NCI-H460 (cell line): ENCODE measurements at regions not wholly inside any gene's neighbourhood (a gene's known extent, or its start where the extent isn't known, plus 50 kb on each side); places are given as distances from the start of the nearest gene placed in this dataset.
"Not testable (repeated sequence)": the region's sequence is repeated elsewhere in the genome, so short reads cannot be mapped to it uniquely, and the experiment has no call there.

ENCODE experiments used
- DNase-seq: peaks from one replicate; pipeline ENCODE4 v3.0.0-alpha.2; 2016; ENCODE audit warnings: low read depth; ENCODE audit errors: extremely low read depth

GRCh38 chr3:102676424-102676823 lies 241.6 kb downstream of the ZPLD1 start:
- no peak for DNase-seq

GRCh38 chr3:102682741-102683140 lies 247.9 kb downstream of the ZPLD1 start:
- DNase-seq, result no peak

GRCh38 chr3:102686792-102687191 lies 252.0 kb downstream of the ZPLD1 start:
- DNase-seq, result no peak

GRCh38 chr3:102687851-102688555 lies 253.2 kb downstream of the ZPLD1 start:
- no peak for DNase-seq

GRCh38 chr3:102688556-102688930 lies 253.7 kb downstream of the ZPLD1 start:
- no peak for DNase-seq

- DNase-seq, result no peak
These were observed 256.7 kb downstream of the ZPLD1 start for GRCh38 chr3:102691507-102691906.

GRCh38 chr3:102699104-102699818 lies 264.4 kb downstream of the ZPLD1 start:
- no peak for DNase-seq

- no peak for DNase-seq
These were observed 265.0 kb downstream of the ZPLD1 start for GRCh38 chr3:102699819-102700140.

- no peak for DNase-seq
These were observed 278.1 kb downstream of the ZPLD1 start for GRCh38 chr3:102712896-102713295.

GRCh38 chr3:102714567-102714966 lies 279.8 kb downstream of the ZPLD1 start:
- DNase-seq, result no peak

GRCh38 chr3:102715030-102715697 lies 280.3 kb downstream of the ZPLD1 start:
- DNase-seq, result no peak

- DNase-seq, result no peak
These were observed 283.8 kb downstream of the ZPLD1 start for GRCh38 chr3:102718651-102719050.

- no peak for DNase-seq
These were observed 287.5 kb downstream of the ZPLD1 start for GRCh38 chr3:102722317-102722716.

GRCh38 chr3:102727340-102727739 lies 292.5 kb downstream of the ZPLD1 start:
- DNase-seq, result no peak

GRCh38 chr3:102732581-102732980 lies 297.8 kb downstream of the ZPLD1 start:
- not testable (repeated sequence) for DNase-seq

- DNase-seq, result no peak
These were observed 299.2 kb downstream of the ZPLD1 start for GRCh38 chr3:102733791-102734563.

GRCh38 chr3:102735311-102735710 lies 300.5 kb downstream of the ZPLD1 start:
- DNase-seq, result no peak

- DNase-seq, result no peak
These were observed 301.6 kb downstream of the ZPLD1 start for GRCh38 chr3:102736288-102736974.

GRCh38 chr3:102736975-102737304 lies 302.1 kb downstream of the ZPLD1 start:
- no peak for DNase-seq

- no peak for DNase-seq
These were observed 302.5 kb downstream of the ZPLD1 start for GRCh38 chr3:102737353-102737752.

- DNase-seq, result no peak
These were observed 306.3 kb downstream of the ZPLD1 start for GRCh38 chr3:102741105-102741504.
